Body of pancreas (tissue), 4 donors: ENCODE measurements at regions not wholly inside any gene's neighbourhood (a gene's known extent, or its start where the extent isn't known, plus 50 kb on each side); places are given as distances from the start of the nearest gene placed in this dataset.

Experiments used
- ATAC-seq: fragments of 150-250 bp; one replicate; pipeline ENCODE4 v1.9.1; 2016
- DNase-seq, 4 donors: peaks; one replicate each; pipeline ENCODE4 v3.0.0-alpha.2; 2019
- H3K27ac ChIP-seq, 4 donors: fragments of 200-600 bp; sonication (generic); 1 replicate in 3 of 4; 2 replicates in 1 of 4; pipeline versions ENCODE4 v1.5.1 to v1.6.1; 2016 to 2019; ENCODE audit warnings: mild to moderate bottlenecking in 1 of 4, mixed read lengths in 1 of 4, moderate library complexity in 1 of 4
- H3K27me3 ChIP-seq, 2 donors: fragments of 200-600 bp; sonication (generic); one replicate each; pipeline ENCODE4 v1.6.0; 2016; ENCODE audit warnings: mild to moderate bottlenecking in 1 of 2
- H3K36me3 ChIP-seq, 2 donors: fragments of 200-600 bp; sonication (generic); replicated peaks in 1 of 2; 2 replicates each; pipeline ENCODE4 v1.5.1; 2016; ENCODE audit warnings: low read depth in 2 of 2; ENCODE audit not compliant: insufficient read depth in 1 of 2
- H3K4me1 ChIP-seq: fragments of 200-600 bp; sonication (generic); one replicate; pipeline ENCODE4 v1.6.0; 2016
- H3K4me3 ChIP-seq, 2 donors: fragments of 200-600 bp; sonication (generic); 1 replicate in 1 of 2; 2 replicates in 1 of 2; pipeline ENCODE4 v1.5.1; 2016 to 2019
- H3K9me3 ChIP-seq, 3 donors: fragments of 200-600 bp; sonication (generic); 1 replicate in 2 of 3; 2 replicates in 1 of 3; pipeline ENCODE4 v1.5.1; 2016
- CTCF ChIP-seq, 7 experiments: fragments of 450-650 bp in 4 of 7; fragments of 200-600 bp in 3 of 7; sonication (generic) in 3 of 7; IDR thresholded peaks; one replicate each; pipeline ENCODE4 v1.5.1; 2016 to 2019; ENCODE audit warnings: antibody characterized with exemption in 7 of 7
- POLR2A ChIP-seq, 3 donors: fragments of 450-650 bp; IDR thresholded peaks; one replicate each; pipeline ENCODE4 v1.6.1; 2016; ENCODE audit warnings: antibody characterized with exemption in 3 of 3, mild to moderate bottlenecking in 2 of 3
- WGBS, 2 donors: methylation state at CpG; one replicate each; pipeline ENCODE4 v1.1.5; 2017; 5-methylcytosine and 5-hydroxymethylcytosine counted together
- intact Hi-C: fragments of 100-400 bp; cut with DNase I; formaldehyde crosslinking; loops from one replicate; pipeline ENCODE4 v1.15.1; 2023

DNA sequence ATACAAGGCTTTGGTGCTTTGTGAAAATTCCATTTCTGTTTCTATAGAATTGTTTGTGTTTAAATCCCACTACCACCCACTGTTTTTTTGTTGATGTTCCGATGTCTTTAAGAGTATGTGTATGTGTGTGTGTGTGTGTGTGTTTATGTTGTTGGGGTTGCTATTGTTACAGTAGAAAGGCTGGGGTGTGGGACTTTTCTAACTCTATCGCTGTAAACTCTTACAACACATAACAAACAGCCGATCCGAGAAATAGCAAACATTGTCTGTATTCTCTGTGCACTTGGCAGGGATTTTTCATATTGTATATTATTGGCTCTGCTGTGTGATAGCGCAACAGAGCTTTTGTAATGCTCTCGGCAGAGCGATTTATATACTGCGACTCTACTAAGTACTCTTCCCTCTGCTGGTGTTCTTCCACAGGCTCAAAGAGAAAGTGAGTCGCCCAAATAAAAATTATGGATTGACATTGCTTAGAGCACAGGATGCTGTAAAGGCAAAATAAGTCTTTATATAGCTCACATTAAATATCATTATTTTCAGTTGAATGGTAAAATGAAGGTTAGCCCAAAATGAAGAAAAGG, 492.2 kb upstream of the ARRDC3 start:
- H3K27me3 ChIP-seq = peaks cover 0 to 4% of the 10 kb centered on the region in 2 donors

DNA sequence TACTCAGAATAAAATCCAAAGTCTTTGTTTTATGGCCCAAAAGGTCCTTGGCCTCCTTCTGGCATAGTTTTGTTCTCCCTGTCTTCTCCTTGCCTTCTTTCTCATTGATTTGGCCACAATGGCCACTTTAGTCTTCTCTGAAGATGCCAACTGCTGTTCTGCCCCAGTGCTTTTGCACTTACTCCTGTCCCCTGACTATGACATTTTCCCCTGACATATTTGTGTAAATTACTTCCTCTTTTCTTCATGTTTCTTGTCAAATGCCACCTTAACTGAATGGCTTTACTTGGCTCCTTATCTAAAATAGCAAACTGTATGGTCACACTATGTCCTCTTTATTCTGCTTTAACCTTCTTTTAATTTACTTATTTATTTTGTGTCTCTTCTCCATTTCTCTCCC, 484.7 kb upstream of the ARRDC3 start:
- Histone ChIP-seq H3K4me3 (no peak overlapping the region), H3K9me3 (no peaks in the 10 kb centered on the region), H3K27me3 (no peaks in the 10 kb centered on the region), H3K27ac (no peak overlapping the region), H3K4me1 (no peaks in the 10 kb centered on the region), H3K36me3 (no peaks in the 10 kb centered on the region)
- DNase-seq (no peak), ATAC-seq (no peak)
- TF ChIP-seq CTCF (IDR thresholded peaks at IDR 0.05) (no peak), POLR2A (IDR thresholded peaks at IDR 0.05) (no peak)
- intact Hi-C loops = no loop called here

More for the DNA sequence above, 492.2 kb upstream of the ARRDC3 start:
- no peaks in the 10 kb centered on the region for H3K36me3 ChIP-seq
- H3K9me3 ChIP-seq = no peaks in the 10 kb centered on the region
- ATAC-seq = no peak
- 47 to 67% methylated on average over 9 of the region's 9 CpGs for WGBS, 2 donors
- H3K4me3 ChIP-seq = no peak overlapping the region
- no peaks in the 10 kb centered on the region for H3K4me1 ChIP-seq
- intact Hi-C loops = no loop called here
- H3K27ac ChIP-seq = no peak overlapping the region
- DNase-seq = no peak
- TF ChIP-seq POLR2A (IDR thresholded peaks at IDR 0.05) = no peak
- TF ChIP-seq CTCF (IDR thresholded peaks at IDR 0.05) = no peak

- intact Hi-C loops = no loop called here
- TF ChIP-seq POLR2A (IDR thresholded peaks at IDR 0.05) = no peak
- TF ChIP-seq CTCF (IDR thresholded peaks at IDR 0.05) = no peak
- Histone ChIP-seq H3K4me3 (no peak overlapping the region), H3K9me3 (no peaks in the 10 kb centered on the region), H3K36me3 (no peaks in the 10 kb centered on the region), H3K27ac (no peak overlapping the region), H3K4me1 (no peaks in the 10 kb centered on the region), H3K27me3 (no peaks in the 10 kb centered on the region)
- DNase-seq (no peak), ATAC-seq (no peak)
Observed at GRCh38 chr5:91865915-91866314, 482.8 kb upstream of the ARRDC3 start.

DNA sequence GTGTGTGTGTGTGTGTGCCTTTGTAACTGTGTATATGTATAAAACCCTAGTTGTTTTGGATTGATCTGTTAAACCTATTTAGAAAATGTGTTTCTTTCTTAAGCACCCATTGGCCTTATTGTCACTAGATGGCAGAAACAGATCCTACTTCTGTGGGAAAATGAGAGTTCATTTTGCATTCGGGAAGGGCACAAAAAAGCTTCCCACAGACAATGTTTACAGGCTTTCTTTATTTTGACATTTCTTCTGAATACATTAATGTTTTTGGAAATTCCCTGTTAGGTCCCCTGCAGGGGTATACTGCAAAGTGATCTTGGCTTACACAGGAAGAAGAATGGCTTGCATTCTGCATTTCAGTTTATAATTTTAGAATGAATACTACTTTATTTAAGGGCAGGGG, 481.8 kb upstream of the ARRDC3 start:
- Histone ChIP-seq H3K36me3 (no peaks in the 10 kb centered on the region), H3K9me3 (no peaks in the 10 kb centered on the region), H3K4me3 (no peak overlapping the region), H3K27ac (no peak overlapping the region), H3K4me1 (no peaks in the 10 kb centered on the region), H3K27me3 (no peaks in the 10 kb centered on the region)
- DNase-seq (no peak), ATAC-seq (no peak)
- TF ChIP-seq CTCF (IDR thresholded peaks at IDR 0.05) = no peak
- TF ChIP-seq POLR2A (IDR thresholded peaks at IDR 0.05) = no peak
- 4 to 9% methylated on average over 1 of the region's 1 CpG for WGBS, 2 donors
- intact Hi-C loops = no loop called here

- DNase-seq (no peak), ATAC-seq (no peak)
- no peaks in the 10 kb centered on the region for H3K36me3 ChIP-seq
- TF ChIP-seq CTCF (IDR thresholded peaks at IDR 0.05) (no peak), POLR2A (IDR thresholded peaks at IDR 0.05) (no peak)
- no peak overlapping the region for H3K4me3 ChIP-seq
- H3K27me3 ChIP-seq = no peaks in the 10 kb centered on the region
- H3K4me1 ChIP-seq = no peaks in the 10 kb centered on the region
- no peaks in the 10 kb centered on the region for H3K9me3 ChIP-seq
- intact Hi-C loops = no loop called here
- WGBS, 2 donors = 60 to 74% methylated on average over 2 of the region's 2 CpGs
- no peak overlapping the region for H3K27ac ChIP-seq
Observed at GRCh38 chr5:91851670-91852069, 468.6 kb upstream of the ARRDC3 start.
